Activated CD8-positive, alpha-beta T cell treated with anti-CD3 and anti-CD28 coated beads, Interleukin-2, amount 10 ng/mL, durations not matched to agents 7 days and 5 days (primary cell): ENCODE measurements at regions not wholly inside any gene's neighbourhood (a gene's known extent, or its start where the extent isn't known, plus 50 kb on each side); places are given as distances from the start of the nearest gene placed in this dataset.

Source experiments
- ATAC-seq: fragments of 150-1000 bp; cut with Tn5 transposase; one replicate; pipeline ENCODE4 v1.10.0; 2021; ENCODE audit warnings: moderate library complexity
- CTCF ChIA-PET: fragments of 350-600 bp; sonication (Branson Sonifier 250); formaldehyde crosslinking; loops from one replicate; lab custom pipeline; 2021; ENCODE audit warnings: antibody characterized with exemption; lab: Charles Lee
- POLR2A ChIA-PET: fragments of 350-600 bp; sonication (Branson Sonifier 250); formaldehyde crosslinking; loops from one replicate; lab custom pipeline; 2021; ENCODE audit warnings: antibody characterized with exemption; lab: Charles Lee
- DNase-seq: peaks from one replicate; pipeline ENCODE4 v3.0.0-alpha.2; 2020
- H3K27ac Mint-ChIP-seq: one replicate; pipeline ENCODE4 v1.8.0; 2021; ENCODE audit warnings: mild to moderate bottlenecking, mixed read lengths
- H3K27me3 Mint-ChIP-seq: one replicate; pipeline ENCODE4 v1.8.0; 2021; ENCODE audit warnings: low read depth, mixed read lengths
- H3K36me3 Mint-ChIP-seq: one replicate; pipeline ENCODE4 v1.8.0; 2021; ENCODE audit warnings: low read depth, mixed read lengths
- H3K4me1 Mint-ChIP-seq: one replicate; pipeline ENCODE4 v1.8.0; 2021; ENCODE audit warnings: low read depth, mixed read lengths
- H3K4me3 Mint-ChIP-seq: one replicate; pipeline ENCODE4 v1.8.0; 2021; ENCODE audit warnings: mild to moderate bottlenecking, mixed read lengths
- H3K9me3 Mint-ChIP-seq: one replicate; pipeline ENCODE4 v1.8.0; 2022; ENCODE audit warnings: mixed read lengths; ENCODE audit not compliant: insufficient read depth

GRCh38 chr2:42917425-42917927 is 125.1 kb upstream of the HAAO start:
- peaks cover 2% of the 10 kb centered on the region for H3K27me3 Mint-ChIP-seq
- no peak overlapping the region for H3K4me3 Mint-ChIP-seq
- ChIA-PET CTCF (no interaction called here), POLR2A (no interaction called here)
- DNase-seq (no peak), ATAC-seq (no peak)
- H3K36me3 Mint-ChIP-seq: no peaks in the 10 kb centered on the region
- H3K9me3 Mint-ChIP-seq: no peaks in the 10 kb centered on the region
- no peak overlapping the region for H3K27ac Mint-ChIP-seq
- H3K4me1 Mint-ChIP-seq: peaks cover 3% of the 10 kb centered on the region

GRCh38 chr2:42916324-42916723 is 123.9 kb upstream of the HAAO start:
- Mint-ChIP-seq H3K36me3 (no peaks in the 10 kb centered on the region), H3K4me3 (no peak overlapping the region), H3K27ac (no peak overlapping the region), H3K27me3 (peaks cover 2% of the 10 kb centered on the region), H3K9me3 (no peaks in the 10 kb centered on the region), H3K4me1 (peaks cover 3% of the 10 kb centered on the region)
- CTCF ChIA-PET: no interaction called here
- POLR2A ChIA-PET: no interaction called here
- no peak for ATAC-seq
- DNase-seq: no peak

- no peak for DNase-seq
- ChIA-PET CTCF (interaction anchor here (1.3 kb wide), 1 partner anchor 56 kb away, joined by 3 read pairs; no protein-coding TSS in a partner anchor), POLR2A (no interaction called here)
- ATAC-seq: no peak
- Mint-ChIP-seq H3K27me3 (peaks cover 2% of the 10 kb centered on the region), H3K27ac (no peak overlapping the region), H3K9me3 (no peaks in the 10 kb centered on the region), H3K36me3 (no peaks in the 10 kb centered on the region), H3K4me3 (no peak overlapping the region), H3K4me1 (peaks cover 3% of the 10 kb centered on the region)
These were observed 122.5 kb upstream of the HAAO start for GRCh38 chr2:42914860-42915259.

GRCh38 chr2:42914314-42914713 is 121.9 kb upstream of the HAAO start:
- POLR2A ChIA-PET: no interaction called here
- ATAC-seq (no peak), DNase-seq (no peak)
- no peaks in the 10 kb centered on the region for H3K9me3 Mint-ChIP-seq
- H3K4me3 Mint-ChIP-seq: no peak overlapping the region
- no peaks in the 10 kb centered on the region for H3K36me3 Mint-ChIP-seq
- H3K27me3 Mint-ChIP-seq: peaks cover 2% of the 10 kb centered on the region
- CTCF ChIA-PET: interaction anchor here (1.3 kb wide), 1 partner anchor 55 kb away, joined by 3 read pairs; no protein-coding TSS in a partner anchor
- peaks cover 3% of the 10 kb centered on the region for H3K4me1 Mint-ChIP-seq
- no peak overlapping the region for H3K27ac Mint-ChIP-seq

GRCh38 chr2:42913280-42913878 is 121.0 kb upstream of the HAAO start:
- POLR2A ChIA-PET: no interaction called here
- no peak for DNase-seq
- no peaks in the 10 kb centered on the region for H3K36me3 Mint-ChIP-seq
- no peak for ATAC-seq
- no peaks in the 10 kb centered on the region for H3K9me3 Mint-ChIP-seq
- H3K4me3 Mint-ChIP-seq: no peak overlapping the region
- no peak overlapping the region for H3K27ac Mint-ChIP-seq
- peaks cover 2% of the 10 kb centered on the region for H3K27me3 Mint-ChIP-seq
- CTCF ChIA-PET: no interaction called here
- H3K4me1 Mint-ChIP-seq: peaks cover 3% of the 10 kb centered on the region

- CTCF ChIA-PET: interaction anchor here (1.1 to 1.3 kb wide), 2 partner anchors 52 to 574 kb away, joined by 3 read pairs; no protein-coding TSS in a partner anchor
- Mint-ChIP-seq H3K27ac (no peak overlapping the region), H3K36me3 (no peaks in the 10 kb centered on the region), H3K4me3 (no peak overlapping the region), H3K27me3 (peaks cover 5% of the 10 kb centered on the region), H3K9me3 (no peaks in the 10 kb centered on the region), H3K4me1 (peaks cover 3% of the 10 kb centered on the region)
- ATAC-seq (no peak), DNase-seq (no peak)
- POLR2A ChIA-PET: no interaction called here
These were observed 118.4 kb upstream of the HAAO start for GRCh38 chr2:42910645-42911405.

- Mint-ChIP-seq H3K27me3 (peaks cover 7% of the 10 kb centered on the region), H3K9me3 (no peaks in the 10 kb centered on the region), H3K27ac (no peak overlapping the region), H3K4me1 (peaks cover 3% of the 10 kb centered on the region), H3K4me3 (no peak overlapping the region), H3K36me3 (no peaks in the 10 kb centered on the region)
- CTCF ChIA-PET: interaction anchor here (1.3 kb wide), 1 partner anchor 575 kb away, joined by 3 read pairs; no protein-coding TSS in a partner anchor
- POLR2A ChIA-PET: no interaction called here
- no peak for DNase-seq
- no peak for ATAC-seq
These were observed 117.6 kb upstream of the HAAO start for GRCh38 chr2:42909966-42910365.

GRCh38 chr2:42908518-42909200 is 116.3 kb upstream of the HAAO start:
- Mint-ChIP-seq H3K9me3 (no peaks in the 10 kb centered on the region), H3K36me3 (no peaks in the 10 kb centered on the region), H3K4me1 (peaks cover 3% of the 10 kb centered on the region), H3K4me3 (no peak overlapping the region), H3K27me3 (peaks cover 7% of the 10 kb centered on the region), H3K27ac (no peak overlapping the region)
- ChIA-PET POLR2A (no interaction called here), CTCF (no interaction called here)
- no peak for DNase-seq
- no peak for ATAC-seq

GRCh38 chr2:42907835-42908234 is 115.5 kb upstream of the HAAO start:
- no peaks in the 10 kb centered on the region for H3K9me3 Mint-ChIP-seq
- ATAC-seq (no peak), DNase-seq (no peak)
- no peak overlapping the region for H3K4me3 Mint-ChIP-seq
- POLR2A ChIA-PET: no interaction called here
- H3K27ac Mint-ChIP-seq: no peak overlapping the region
- H3K4me1 Mint-ChIP-seq: no peaks in the 10 kb centered on the region
- CTCF ChIA-PET: no interaction called here
- H3K36me3 Mint-ChIP-seq: no peaks in the 10 kb centered on the region
- H3K27me3 Mint-ChIP-seq: peaks cover 7% of the 10 kb centered on the region

- Mint-ChIP-seq H3K27me3 (peaks cover 7% of the 10 kb centered on the region), H3K4me1 (no peaks in the 10 kb centered on the region), H3K36me3 (no peaks in the 10 kb centered on the region), H3K9me3 (no peaks in the 10 kb centered on the region), H3K4me3 (no peak overlapping the region), H3K27ac (no peak overlapping the region)
- no peak for DNase-seq
- ChIA-PET POLR2A (no interaction called here), CTCF (no interaction called here)
- ATAC-seq: no peak
These were observed 114.4 kb upstream of the HAAO start for GRCh38 chr2:42906557-42907411.

- ChIA-PET CTCF (no interaction called here), POLR2A (no interaction called here)
- peaks cover 11% of the 10 kb centered on the region for H3K27me3 Mint-ChIP-seq
These were observed 113.8 kb upstream of the HAAO start for GRCh38 chr2:42906111-42906556.

More at GRCh38 chr2:42906111-42906556, 113.8 kb upstream of the HAAO start:
- Mint-ChIP-seq H3K9me3 (no peaks in the 10 kb centered on the region), H3K27ac (no peak overlapping the region), H3K4me3 (no peak overlapping the region), H3K4me1 (no peaks in the 10 kb centered on the region), H3K36me3 (no peaks in the 10 kb centered on the region)
- ATAC-seq (no peak), DNase-seq (no peak)
